GM18502 (cell line): ENCODE measurements at regions not wholly inside any gene's neighbourhood (a gene's known extent, or its start where the extent isn't known, plus 50 kb on each side); places are given as distances from the start of the nearest gene placed in this dataset.
"Not testable (repeated sequence)": the region's sequence is repeated elsewhere in the genome, so short reads cannot be mapped to it uniquely, and the experiment has no call there.

Experiments
- ATAC-seq: cut with Tn5 transposase; IDR thresholded peaks from one replicate; pipeline ENCODE4 v1.9.1; 2021; ENCODE audit warnings: mild to moderate bottlenecking; ENCODE audit not compliant: unreplicated experiment, poor library complexity

DNA sequence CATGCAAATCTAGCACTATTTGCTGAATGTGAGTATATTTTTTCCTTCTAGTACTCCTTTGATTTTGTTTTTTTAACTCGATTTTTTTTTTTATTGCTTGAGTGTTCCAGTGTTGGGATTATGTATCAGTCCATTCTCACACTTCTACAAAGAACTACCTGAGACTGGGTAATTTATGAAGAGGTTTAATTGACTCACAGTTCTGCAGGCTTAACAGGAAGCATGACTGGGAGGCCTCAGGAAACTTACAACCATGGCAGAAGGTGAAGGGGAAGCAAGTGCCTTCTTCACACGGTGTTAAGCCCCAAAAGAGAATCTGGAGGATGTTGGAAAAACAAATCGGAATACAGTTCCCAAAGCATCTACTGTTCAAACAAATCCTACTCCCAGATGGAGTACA is 69.1 kb downstream of the ZNF518B start:
- not testable (repeated sequence) for ATAC-seq

DNA sequence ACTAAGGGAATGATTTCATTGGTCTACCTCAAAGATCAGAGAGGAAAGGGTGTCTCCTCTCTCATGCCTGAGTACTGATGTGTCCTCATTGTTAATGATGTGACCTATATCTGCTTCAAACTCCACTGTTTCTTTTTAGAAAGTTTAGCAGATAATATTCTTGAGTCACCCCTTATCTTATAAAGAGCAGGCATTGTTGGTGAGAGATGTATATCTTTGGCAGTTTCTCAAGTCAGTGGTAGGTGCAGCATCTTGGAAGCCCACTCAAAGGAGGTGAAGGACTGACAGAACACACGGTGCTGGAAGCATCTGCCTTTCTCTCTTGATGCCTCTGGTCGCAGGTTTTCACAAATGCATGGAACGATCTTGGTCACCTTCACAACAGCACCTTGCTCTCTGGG is 71.2 kb downstream of the ZNF518B start:
- no peak for ATAC-seq

DNA sequence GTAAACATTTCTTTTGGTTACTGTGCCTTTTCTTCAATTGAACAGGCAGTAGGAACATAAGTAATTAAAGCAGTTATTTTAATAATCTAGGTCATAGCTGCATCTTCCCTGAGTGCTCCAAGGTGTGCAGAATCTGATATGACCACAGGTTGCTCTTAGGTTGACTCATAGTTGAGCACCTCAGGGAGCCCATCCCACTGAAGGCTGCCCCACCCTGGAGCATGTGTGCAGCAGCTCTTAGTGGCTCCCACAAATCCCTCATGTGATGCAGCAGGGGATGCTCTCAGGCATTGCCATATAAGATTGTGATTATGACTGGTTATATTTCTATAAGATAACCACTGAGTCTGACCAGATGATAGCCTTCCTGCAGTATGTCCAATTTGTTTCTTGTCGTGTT is 72.3 kb downstream of the ZNF518B start:
- no peak for ATAC-seq

DNA sequence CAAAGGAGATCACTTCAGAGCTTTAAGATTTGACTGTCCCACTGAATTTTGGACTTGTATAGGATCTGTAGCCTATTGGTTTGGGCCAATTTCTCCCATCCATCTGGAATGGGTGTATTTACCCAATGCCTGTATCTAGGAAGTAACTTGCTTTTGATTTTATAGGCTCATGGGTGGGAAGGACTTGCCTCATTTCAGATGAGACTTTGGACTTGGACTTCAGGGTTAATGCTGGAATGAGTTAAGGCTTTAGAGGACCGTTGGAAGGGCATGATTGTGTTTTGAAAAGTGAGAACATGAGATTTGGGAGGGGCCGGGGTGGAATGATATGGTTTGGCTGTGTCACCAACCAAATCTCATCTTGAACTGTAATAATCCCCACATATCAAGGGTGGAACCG is 73.8 kb downstream of the ZNF518B start:
- ATAC-seq: no peak

DNA sequence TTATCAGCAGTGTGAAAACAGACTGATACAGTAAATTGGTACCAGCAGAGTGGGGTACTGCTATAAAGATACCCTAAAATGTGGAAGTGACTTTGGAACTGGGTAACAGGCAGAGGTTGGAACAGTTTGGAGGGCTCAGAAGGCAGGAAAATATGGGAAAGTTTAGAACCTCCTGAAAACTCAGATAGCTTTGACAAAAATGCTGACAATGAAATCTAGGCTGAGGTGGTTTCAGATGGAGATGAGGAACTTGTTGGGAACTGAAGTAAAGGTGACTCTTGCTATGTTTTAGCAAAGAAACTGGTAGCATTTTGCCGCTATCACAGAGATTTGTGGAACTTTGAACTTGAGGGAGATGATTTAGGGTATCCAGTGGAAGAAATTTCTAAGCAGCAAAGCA is 75.1 kb downstream of the ZNF518B start:
- not testable (repeated sequence) for ATAC-seq

- no peak for ATAC-seq
Measured at GRCh38 chr4:10381146-10381545, 76.1 kb downstream of the ZNF518B start.

- no peak for ATAC-seq
Measured at GRCh38 chr4:10380735-10381134, 76.5 kb downstream of the ZNF518B start.

GRCh38 chr4:10371869-10372471 is 85.3 kb downstream of the ZNF518B start:
- no peak for ATAC-seq

DNA sequence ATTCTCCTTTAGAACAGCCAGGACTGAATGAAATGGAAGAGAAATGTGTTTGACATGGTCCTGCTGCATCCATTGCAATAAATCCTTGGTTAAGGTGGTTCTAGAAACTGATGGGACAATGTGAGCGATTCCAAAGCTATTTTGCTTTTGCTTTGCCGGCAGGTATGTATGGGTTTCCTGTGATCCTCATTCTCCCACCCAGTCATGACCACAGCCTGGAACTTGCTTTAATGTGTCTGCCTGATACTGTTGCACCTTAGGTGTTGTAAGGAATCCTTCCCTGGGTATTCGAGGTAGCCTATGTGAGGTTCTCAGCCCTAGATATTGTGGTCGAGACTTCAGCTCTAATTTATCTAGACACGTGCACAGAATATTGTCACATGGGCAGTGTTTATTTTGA is 86.1 kb downstream of the ZNF518B start:
- ATAC-seq: no peak

GRCh38 chr4:10369517-10369916 is 87.7 kb downstream of the ZNF518B start:
- ATAC-seq: no peak

DNA sequence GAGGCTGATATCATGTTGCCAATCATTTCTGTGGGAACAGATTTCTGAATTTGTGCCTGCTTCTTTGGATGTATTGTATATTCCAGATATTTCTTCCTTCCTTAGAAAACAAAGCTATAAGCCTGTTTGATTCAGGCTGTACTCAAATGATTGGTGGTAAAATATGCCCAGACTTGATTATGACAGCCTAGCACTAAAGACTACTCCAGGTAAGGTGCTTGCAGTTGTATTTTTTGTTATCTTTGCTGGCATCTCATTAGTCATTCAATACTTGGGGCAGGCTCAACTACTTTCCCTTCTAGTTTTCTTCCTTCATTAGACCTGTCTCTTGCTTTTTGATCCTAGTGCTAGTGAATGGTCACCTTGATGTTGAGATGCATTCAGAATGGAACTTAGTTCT is 90.6 kb downstream of the ZNF518B start:
- no peak for ATAC-seq

- ATAC-seq: no peak
Measured at GRCh38 chr4:10364194-10364593, 93.0 kb downstream of the ZNF518B start.

GRCh38 chr4:10354746-10355145 is 102.5 kb downstream of the ZNF518B start:
- no peak for ATAC-seq

DNA sequence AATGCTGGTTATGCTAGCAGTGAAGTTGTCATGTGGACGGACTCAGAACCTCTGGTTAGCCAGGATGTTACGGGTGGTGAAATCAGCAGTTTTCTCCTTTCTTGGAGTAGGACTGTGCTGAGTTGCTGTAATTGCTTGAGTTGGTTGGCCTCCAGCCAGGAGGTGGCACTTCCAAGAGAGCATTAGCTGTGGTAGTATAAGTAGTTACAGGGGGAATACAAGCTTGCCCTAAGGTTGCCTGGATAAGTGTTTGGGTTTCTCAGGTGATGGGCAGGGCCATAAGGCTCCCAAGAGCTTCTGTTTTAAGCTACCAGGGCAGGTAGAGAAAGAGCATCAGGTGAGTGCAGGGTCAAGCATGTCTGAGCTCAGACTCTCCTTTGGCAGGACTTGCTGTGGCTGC is 103.0 kb downstream of the ZNF518B start:
- ATAC-seq: no peak

DNA sequence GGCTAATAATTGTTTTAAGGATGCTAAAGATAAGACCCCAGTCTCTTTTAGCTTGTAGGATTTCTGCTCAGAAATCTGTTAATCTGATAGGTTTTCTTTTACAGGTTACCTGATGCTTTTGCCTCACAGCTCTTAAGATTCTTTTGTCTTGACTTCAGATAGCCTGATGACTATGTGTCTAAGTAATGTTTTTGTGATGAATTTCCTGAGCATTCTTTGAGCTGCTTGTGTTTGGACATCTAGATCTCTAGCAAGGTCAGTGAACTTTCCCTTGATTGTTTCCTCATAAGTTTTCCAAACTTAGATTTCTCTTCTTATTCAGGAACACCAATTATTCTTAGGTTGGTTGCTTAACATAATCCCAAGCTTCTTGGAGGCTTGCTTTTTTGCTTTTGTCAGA is 104.1 kb downstream of the ZNF518B start:
- ATAC-seq: no peak

GRCh38 chr4:10348241-10348640 is 109.0 kb downstream of the ZNF518B start:
- no peak for ATAC-seq

GRCh38 chr4:10347815-10348214 is 109.4 kb downstream of the ZNF518B start:
- ATAC-seq: no peak

DNA sequence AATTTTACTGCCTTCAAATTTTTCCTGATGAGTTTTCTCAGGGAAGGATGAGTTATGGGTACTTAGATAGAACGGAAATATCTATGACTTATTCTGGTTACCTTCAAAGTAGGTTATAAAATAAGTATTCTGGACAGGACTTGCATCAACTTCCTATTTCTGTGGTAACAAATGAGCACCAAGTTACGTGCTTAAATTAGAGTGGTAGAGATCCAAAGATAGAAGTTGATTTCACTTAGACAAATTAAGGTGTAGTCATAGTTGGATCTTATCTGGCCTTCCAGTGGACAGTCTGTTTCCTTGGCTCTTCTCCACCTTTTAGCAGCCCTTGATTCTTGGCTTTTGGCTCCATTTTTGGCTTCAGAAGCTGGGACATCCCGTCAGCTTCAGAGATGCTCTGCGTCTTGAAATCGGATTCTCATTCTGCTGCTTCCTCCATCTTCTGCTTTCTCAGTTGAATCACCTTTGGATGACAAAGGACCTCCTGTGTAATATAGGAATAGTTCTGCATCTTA is 109.9 kb downstream of the ZNF518B start:
- no peak for ATAC-seq

DNA sequence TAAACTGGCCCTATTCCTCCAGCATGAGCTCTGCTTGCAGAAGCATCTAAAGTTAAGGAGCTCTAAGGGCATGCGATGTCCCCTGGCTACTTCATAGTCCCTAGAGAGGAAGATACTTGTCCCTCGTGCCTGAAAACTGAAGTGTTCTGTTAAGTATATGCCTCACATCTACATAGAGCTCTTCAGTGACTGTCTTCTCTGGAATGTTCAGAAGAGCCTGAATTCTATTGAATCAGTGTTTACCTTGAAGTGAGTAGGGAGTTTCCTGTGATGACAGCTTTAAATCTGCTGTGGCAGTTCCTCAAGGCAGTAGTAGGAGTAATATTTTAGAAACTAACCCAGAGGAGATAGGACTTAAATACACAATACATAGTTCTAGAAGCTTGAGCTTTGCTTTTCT is 111.2 kb downstream of the ZNF518B start:
- no peak for ATAC-seq

GRCh38 chr4:10345381-10345784 is 111.8 kb downstream of the ZNF518B start:
- no peak for ATAC-seq

- ATAC-seq: no peak
Measured at GRCh38 chr4:10344824-10345223, 112.4 kb downstream of the ZNF518B start.

GRCh38 chr4:10343656-10344055 is 113.6 kb downstream of the ZNF518B start:
- no peak for ATAC-seq

GRCh38 chr4:10342866-10343265 is 114.4 kb downstream of the ZNF518B start:
- no peak for ATAC-seq
